T-cell (primary cell): ENCODE measurements at regions not wholly inside any gene's neighbourhood (a gene's known extent, or its start where the extent isn't known, plus 50 kb on each side); places are given as distances from the start of the nearest gene placed in this dataset.

Experiments used
- ATAC-seq, 4 experiments: fragments of 200-7000 bp in 3 of 4; fragments of 150-1000 bp in 1 of 4; cut with Tn5 transposase; replicated peaks in 1 of 4; 1 replicate in 3 of 4; 2 replicates in 1 of 4; pipeline ENCODE4 v1.10.0; 2021; ENCODE audit warnings: moderate library complexity in 3 of 4, mild to moderate bottlenecking in 2 of 4, moderate number of reproducible peaks in 1 of 4
- CTCF ChIA-PET, 2 donors: fragments of 300-600 bp; sonication (Branson Sonifier 250); formaldehyde crosslinking; loops; one replicate each; lab custom pipeline; 2022; ENCODE audit warnings: antibody characterized with exemption in 2 of 2; lab: Charles Lee
- POLR2A ChIA-PET, 2 donors: fragments of 300-600 bp; sonication (Branson Sonifier 250); formaldehyde crosslinking; loops; one replicate each; lab custom pipeline; 2022; ENCODE audit warnings: antibody characterized with exemption in 2 of 2; lab: Charles Lee
- DNase-seq, 35 experiments: peaks; one replicate each; pipeline versions ENCODE4 v3.0.0 to v3.0.0-alpha.2; 2013 to 2023
- H3K27ac ChIP-seq: one replicate; pipeline ENCODE4 v1.5.1; 2013; ENCODE audit warnings: low read length
- H3K27me3 ChIP-seq, 2 experiments: replicated peaks in 1 of 2; 1 replicate in 1 of 2; 2 replicates in 1 of 2; pipeline versions ENCODE4 v1.6.1 to v1.7.0; 2013; ENCODE audit warnings: low read length in 1 of 2, mixed read lengths in 1 of 2; ENCODE audit not compliant: control insufficient read depth in 2 of 2, insufficient read depth in 2 of 2; ENCODE audit errors: extremely low read depth in 1 of 2
- H3K36me3 ChIP-seq, 2 donors: 1 replicate in 1 of 2; 2 replicates in 1 of 2; pipeline versions ENCODE4 v1.6.1 to v1.7.0; 2013; ENCODE audit warnings: low read length in 1 of 2; ENCODE audit not compliant: control insufficient read depth in 2 of 2, insufficient read depth in 1 of 2; ENCODE audit errors: extremely low read depth in 1 of 2
- H3K4me1 ChIP-seq, 2 experiments: 1 replicate in 1 of 2; 2 replicates in 1 of 2; pipeline versions ENCODE4 v1.6.1 to v1.7.0; 2013; ENCODE audit warnings: low read length in 2 of 2, mixed read lengths in 1 of 2; ENCODE audit not compliant: insufficient read depth in 2 of 2, control insufficient read depth in 1 of 2; ENCODE audit errors: extremely low read depth in 1 of 2
- H3K4me3 ChIP-seq, 2 donors: 1 replicate in 1 of 2; 2 replicates in 1 of 2; pipeline versions ENCODE4 v1.5.1 to v1.7.0; 2013; ENCODE audit warnings: mild to moderate bottlenecking in 2 of 2, low read length in 1 of 2, moderate library complexity in 1 of 2; ENCODE audit not compliant: control insufficient read depth in 1 of 2; ENCODE audit errors: extremely low read depth in 1 of 2
- H3K9me3 ChIP-seq: 2 replicates; pipeline ENCODE4 v1.7.0; 2013
- H3K27ac Mint-ChIP-seq, 2 donors: one replicate each; pipeline ENCODE4 v1.8.0; 2020 to 2021; ENCODE audit warnings: mild to moderate bottlenecking in 2 of 2, mixed read lengths in 2 of 2
- H3K27me3 Mint-ChIP-seq, 2 donors: one replicate each; pipeline ENCODE4 v1.8.0; 2021 to 2022; ENCODE audit warnings: mixed read lengths in 2 of 2
- H3K36me3 Mint-ChIP-seq: one replicate; pipeline ENCODE4 v1.8.0; 2021; ENCODE audit warnings: mixed read lengths
- H3K4me1 Mint-ChIP-seq, 3 donors: one replicate each; pipeline ENCODE4 v1.8.0; 2020 to 2022; ENCODE audit warnings: mixed read lengths in 3 of 3, mild to moderate bottlenecking in 1 of 3
- H3K4me3 Mint-ChIP-seq, 3 donors: one replicate each; pipeline ENCODE4 v1.8.0; 2020 to 2022; ENCODE audit warnings: mild to moderate bottlenecking in 3 of 3, mixed read lengths in 3 of 3, moderate library complexity in 3 of 3
- H3K9me3 Mint-ChIP-seq, 3 donors: one replicate each; pipeline ENCODE4 v1.8.0; 2020 to 2022; ENCODE audit warnings: mixed read lengths in 3 of 3
- WGBS: methylation state at CpG from one replicate; pipeline ENCODE4 v1.1.5; 2013; ENCODE audit warnings: missing lambda C conversion rate; ENCODE audit not compliant: insufficient coverage; 5-methylcytosine and 5-hydroxymethylcytosine counted together

DNA sequence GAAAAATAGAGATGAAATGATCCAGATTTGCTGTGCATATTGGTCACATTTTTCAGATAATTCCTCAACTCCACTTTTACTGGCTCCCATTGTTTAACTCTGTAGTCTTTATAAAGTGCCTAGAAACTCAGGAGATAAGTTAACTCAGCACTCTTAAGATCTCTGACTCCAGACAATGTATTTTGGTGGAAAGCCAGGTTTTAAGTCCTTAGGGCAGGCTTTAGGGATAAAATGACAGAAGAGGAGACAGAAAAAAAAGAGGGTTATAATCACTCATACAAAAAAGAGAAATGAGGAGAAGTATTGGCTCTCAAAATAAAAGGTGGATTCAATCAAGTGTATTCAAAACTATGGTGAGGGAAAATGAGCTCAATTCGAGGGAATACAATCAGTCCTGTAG lies 674.8 kb upstream of the INTU start:
- Histone ChIP-seq H3K27me3 (no peaks in the 10 kb centered on the region), H3K27ac (no peak overlapping the region), H3K36me3 (no peaks in the 10 kb centered on the region), H3K4me3 (no peak overlapping the region), H3K4me1 (no peaks in the 10 kb centered on the region), H3K9me3 (peaks cover 2% of the 10 kb centered on the region)
- no CpG with 5 or more reads among the region's 1 CpG for WGBS
- H3K4me3 Mint-ChIP-seq, result no peak overlapping the region
- no peaks in the 10 kb centered on the region for H3K4me1 Mint-ChIP-seq
- peaks cover 3 to 5% (median 3%) of the 10 kb centered on the region in 3 donors for H3K9me3 Mint-ChIP-seq
- no peaks in the 10 kb centered on the region for H3K27me3 Mint-ChIP-seq
- ChIA-PET CTCF (interaction anchor here in 1 of 2 donors (0.7 kb wide), 1 partner anchor 102 kb away, joined by 3 read pairs; no protein-coding TSS in a partner anchor), POLR2A (no interaction called here)
- DNase-seq (no peak), ATAC-seq (no peak)
- H3K27ac Mint-ChIP-seq, result no peak overlapping the region
- H3K36me3 Mint-ChIP-seq, result no peaks in the 10 kb centered on the region

DNA sequence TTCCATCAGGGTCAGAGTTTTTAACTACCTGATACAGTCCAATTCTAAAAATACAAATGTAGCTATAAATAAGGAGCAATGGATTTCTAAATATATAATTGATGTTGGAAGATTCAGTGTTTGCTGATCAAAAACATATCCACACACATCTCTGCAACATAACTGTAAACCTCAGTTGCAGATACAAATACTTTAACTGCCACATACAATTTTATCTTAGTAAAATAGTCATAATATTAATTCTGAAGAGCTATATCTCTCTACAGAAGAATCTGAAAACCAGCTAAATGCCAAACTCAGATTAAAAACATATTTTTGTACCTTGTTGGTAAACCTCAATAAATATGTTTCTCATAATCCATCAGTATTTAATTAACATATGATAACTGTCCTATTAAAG lies 674.3 kb upstream of the INTU start:
- no peaks in the 10 kb centered on the region for H3K4me1 ChIP-seq
- H3K27ac ChIP-seq, result no peak overlapping the region
- ChIA-PET POLR2A (no interaction called here), CTCF (interaction anchor here in 1 of 2 donors (0.7 kb wide), 1 partner anchor 101 kb away, joined by 3 read pairs; no protein-coding TSS in a partner anchor)
- H3K9me3 Mint-ChIP-seq, result peaks cover 3 to 6% (median 3%) of the 10 kb centered on the region in 3 donors
- peaks cover 2% of the 10 kb centered on the region for H3K9me3 ChIP-seq
- H3K4me3 ChIP-seq, result no peak overlapping the region
- H3K27me3 ChIP-seq, result no peaks in the 10 kb centered on the region
- H3K36me3 ChIP-seq, result no peaks in the 10 kb centered on the region
- DNase-seq (no peak), ATAC-seq (no peak)
- H3K4me3 Mint-ChIP-seq, result no peak overlapping the region
- no peak overlapping the region for H3K27ac Mint-ChIP-seq
- no peaks in the 10 kb centered on the region for H3K36me3 Mint-ChIP-seq
- H3K27me3 Mint-ChIP-seq, result no peaks in the 10 kb centered on the region
- no peaks in the 10 kb centered on the region for H3K4me1 Mint-ChIP-seq

GRCh38 chr4:126959056-126959745 lies 673.6 kb upstream of the INTU start:
- ChIA-PET CTCF (no interaction called here), POLR2A (no interaction called here)
- H3K4me1 Mint-ChIP-seq, result no peaks in the 10 kb centered on the region
- peaks cover 3 to 9% (median 4%) of the 10 kb centered on the region in 3 donors for H3K9me3 Mint-ChIP-seq
- no peaks in the 10 kb centered on the region for H3K4me1 ChIP-seq
- no peaks in the 10 kb centered on the region for H3K27me3 ChIP-seq
- H3K27me3 Mint-ChIP-seq, result no peaks in the 10 kb centered on the region
- 60% methylated on average over 2 of the region's 3 CpGs for WGBS
- no peak overlapping the region for H3K27ac ChIP-seq
- ATAC-seq, result no peak
- no peak for DNase-seq
- H3K27ac Mint-ChIP-seq, result no peak overlapping the region
- H3K4me3 Mint-ChIP-seq, result no peak overlapping the region
- peaks cover 2% of the 10 kb centered on the region for H3K9me3 ChIP-seq
- no peak overlapping the region for H3K4me3 ChIP-seq
- H3K36me3 Mint-ChIP-seq, result no peaks in the 10 kb centered on the region
- H3K36me3 ChIP-seq, result no peaks in the 10 kb centered on the region

GRCh38 chr4:126960760-126961159 lies 672.0 kb upstream of the INTU start:
- Mint-ChIP-seq H3K27ac (no peak overlapping the region), H3K36me3 (no peaks in the 10 kb centered on the region)
- CTCF ChIA-PET, result no interaction called here

GRCh38 chr4:126961661-126962060 lies 671.1 kb upstream of the INTU start:
- CTCF ChIA-PET, result no interaction called here
- H3K27ac Mint-ChIP-seq, result no peak overlapping the region

More at GRCh38 chr4:126960760-126961159, 672.0 kb upstream of the INTU start:
- Histone ChIP-seq H3K4me1 (no peaks in the 10 kb centered on the region), H3K9me3 (no peaks in the 10 kb centered on the region), H3K36me3 (no peaks in the 10 kb centered on the region), H3K27me3 (no peaks in the 10 kb centered on the region), H3K27ac (no peak overlapping the region), H3K4me3 (no peak overlapping the region)
- POLR2A ChIA-PET, result no interaction called here
- ATAC-seq, result no peak
- Mint-ChIP-seq H3K4me3 (no peak overlapping the region), H3K4me1 (no peaks in the 10 kb centered on the region), H3K9me3 (peaks cover 9 to 11% (median 10%) of the 10 kb centered on the region in 3 donors), H3K27me3 (no peaks in the 10 kb centered on the region)
- DNase-seq, result no peak

DNA sequence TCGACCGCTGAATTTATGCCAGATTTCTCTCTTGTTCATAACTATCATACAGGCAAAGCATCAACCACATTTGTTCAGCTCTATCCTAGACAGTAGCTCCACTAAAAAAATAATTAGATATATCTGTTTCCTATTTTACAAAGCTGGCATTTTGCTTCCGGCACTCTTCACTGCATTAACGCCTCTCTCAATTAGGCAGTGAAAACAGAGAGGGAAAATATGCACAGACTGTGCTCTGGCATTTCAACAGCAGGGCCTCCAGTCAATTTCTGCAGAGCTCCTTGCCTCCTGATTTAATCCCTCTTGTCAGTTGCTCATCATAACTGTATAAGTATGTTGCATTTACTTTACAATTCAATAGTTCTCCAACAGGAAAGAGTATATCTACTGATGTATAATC lies 666.9 kb upstream of the INTU start:
- ChIA-PET CTCF (interaction anchor here in 1 of 2 donors (0.5 kb wide), 1 partner anchor 181 kb away, joined by 3 read pairs; no protein-coding TSS in a partner anchor), POLR2A (no interaction called here)
- Histone ChIP-seq H3K9me3 (no peaks in the 10 kb centered on the region), H3K27ac (no peak overlapping the region), H3K36me3 (no peaks in the 10 kb centered on the region), H3K4me1 (no peaks in the 10 kb centered on the region), H3K4me3 (no peak overlapping the region), H3K27me3 (no peaks in the 10 kb centered on the region)
- H3K4me1 Mint-ChIP-seq, result no peaks in the 10 kb centered on the region
- no peak overlapping the region for H3K4me3 Mint-ChIP-seq
- H3K36me3 Mint-ChIP-seq, result no peaks in the 10 kb centered on the region
- WGBS, result 88% methylated on average over 2 of the region's 4 CpGs
- no peaks in the 10 kb centered on the region for H3K27me3 Mint-ChIP-seq
- no peak overlapping the region for H3K27ac Mint-ChIP-seq
- DNase-seq (no peak), ATAC-seq (no peak)
- peaks cover 11 to 17% (median 11%) of the 10 kb centered on the region in 3 donors for H3K9me3 Mint-ChIP-seq

More at GRCh38 chr4:126961661-126962060, 671.1 kb upstream of the INTU start:
- Mint-ChIP-seq H3K4me1 (no peaks in the 10 kb centered on the region), H3K27me3 (no peaks in the 10 kb centered on the region), H3K36me3 (no peaks in the 10 kb centered on the region), H3K4me3 (no peak overlapping the region), H3K9me3 (peaks cover 9 to 14% (median 10%) of the 10 kb centered on the region in 3 donors)
- Histone ChIP-seq H3K4me1 (no peaks in the 10 kb centered on the region), H3K4me3 (no peak overlapping the region), H3K27me3 (no peaks in the 10 kb centered on the region), H3K36me3 (no peaks in the 10 kb centered on the region), H3K9me3 (no peaks in the 10 kb centered on the region), H3K27ac (no peak overlapping the region)
- no peak for DNase-seq
- no CpG with 5 or more reads among the region's 1 CpG for WGBS
- ATAC-seq, result no peak
- POLR2A ChIA-PET, result no interaction called here
